ENCODE measurements at regions not wholly inside any gene's neighbourhood (a gene's known extent, or its start where the extent isn't known, plus 50 kb on each side); places are given as distances from the start of the nearest gene placed in this dataset.

DNA sequence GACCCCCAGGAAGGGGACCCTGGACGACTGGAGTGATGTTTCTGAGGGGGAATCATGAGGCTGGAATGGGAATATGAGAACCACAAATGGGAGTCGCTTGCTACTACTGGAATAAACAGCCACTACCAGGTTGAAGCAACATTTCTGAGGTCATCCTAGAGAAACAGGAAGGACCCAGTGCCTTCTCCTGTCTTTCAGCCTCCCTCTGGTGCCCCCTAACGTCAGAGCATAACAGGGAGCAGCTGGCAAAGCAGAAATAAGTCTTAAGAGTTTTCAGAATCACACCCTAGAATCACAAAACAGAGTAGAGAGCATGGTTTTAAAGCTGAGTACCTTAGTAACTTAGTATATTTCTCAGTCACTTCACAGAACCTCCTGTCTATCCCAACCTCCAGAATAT lies 347.8 kb upstream of the PITX2 start:
- ChIA-PET CTCF (no interaction called here), POLR2A (no interaction called here)
- ATAC-seq (peak; percentile 59 to 77; a peak in 5 of 6 replicates), DNase-seq (ENCODE audit: low read depth in 1 of 2, low spot score in 1 of 2) (peak; percentile 4 to 51), FAIRE-seq (no peak)
- no peak overlapping the region for H3K4me3 ChIP-seq
- H3K4me1 ChIP-seq = no peaks in the 10 kb centered on the region
- TF ChIP-seq RAD21 (conservative IDR thresholded peaks at IDR 0.05 in 1 of 2, IDR thresholded peaks at IDR 0.05 in 1 of 2) = peak; percentile 14 to 27; a peak in 1 of 5 replicates
- TF ChIP-seq HDAC2 (IDR thresholded peaks at IDR 0.05) = no peak
- TF ChIP-seq, protein P1, sequence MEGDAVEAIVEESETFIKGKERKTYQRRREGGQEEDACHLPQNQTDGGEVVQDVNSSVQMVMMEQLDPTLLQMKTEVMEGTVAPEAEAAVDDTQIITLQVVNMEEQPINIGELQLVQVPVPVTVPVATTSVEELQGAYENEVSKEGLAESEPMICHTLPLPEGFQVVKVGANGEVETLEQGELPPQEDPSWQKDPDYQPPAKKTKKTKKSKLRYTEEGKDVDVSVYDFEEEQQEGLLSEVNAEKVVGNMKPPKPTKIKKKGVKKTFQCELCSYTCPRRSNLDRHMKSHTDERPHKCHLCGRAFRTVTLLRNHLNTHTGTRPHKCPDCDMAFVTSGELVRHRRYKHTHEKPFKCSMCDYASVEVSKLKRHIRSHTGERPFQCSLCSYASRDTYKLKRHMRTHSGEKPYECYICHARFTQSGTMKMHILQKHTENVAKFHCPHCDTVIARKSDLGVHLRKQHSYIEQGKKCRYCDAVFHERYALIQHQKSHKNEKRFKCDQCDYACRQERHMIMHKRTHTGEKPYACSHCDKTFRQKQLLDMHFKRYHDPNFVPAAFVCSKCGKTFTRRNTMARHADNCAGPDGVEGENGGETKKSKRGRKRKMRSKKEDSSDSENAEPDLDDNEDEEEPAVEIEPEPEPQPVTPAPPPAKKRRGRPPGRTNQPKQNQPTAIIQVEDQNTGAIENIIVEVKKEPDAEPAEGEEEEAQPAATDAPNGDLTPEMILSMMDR (IDR thresholded peaks at IDR 0.05) = peak; percentile 15; the same call in 1 of the 3 replicates
- no peaks in the 10 kb centered on the region for H3K9me3 ChIP-seq
- no peak overlapping the region for H3K27ac ChIP-seq
- no peak overlapping the region for H3K4me2 ChIP-seq
- 8% methylated on average over 3 of the region's 3 CpGs for WGBS (ENCODE audit: missing lambda C conversion rate)

DNA sequence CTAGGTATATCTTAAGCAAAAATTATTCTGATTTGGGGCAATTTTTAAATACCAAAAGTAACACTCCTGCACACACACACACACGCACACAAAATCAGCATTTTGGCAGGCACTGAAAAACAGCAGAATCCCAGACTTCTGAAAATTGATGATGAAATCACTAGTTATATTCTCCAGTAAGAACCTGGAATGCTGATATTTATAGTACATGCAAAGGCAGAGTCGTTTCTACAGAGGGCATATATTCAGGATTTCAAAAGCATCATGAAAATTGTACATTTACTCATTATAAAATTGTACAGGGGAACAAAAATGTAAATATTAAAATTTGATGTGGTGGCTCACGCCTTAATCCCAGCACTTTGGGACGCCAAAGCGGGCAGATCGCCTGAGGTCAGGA lies 352.5 kb upstream of the PITX2 start:
- no peaks in the 10 kb centered on the region for H3K9me3 ChIP-seq
- ChIA-PET CTCF (no interaction called here), POLR2A (no interaction called here)
- H3K4me1 ChIP-seq = no peaks in the 10 kb centered on the region
- ATAC-seq (no peak), DNase-seq (ENCODE audit: low read depth in 1 of 2, low spot score in 1 of 2) (no peak), FAIRE-seq (no peak)
- 72% methylated on average over 6 of the region's 6 CpGs for WGBS (ENCODE audit: missing lambda C conversion rate)
- H3K27ac ChIP-seq = no peak overlapping the region
- TF ChIP-seq RNF2 (IDR thresholded peaks at IDR 0.05; ENCODE audit: borderline replicate concordance, low read depth) (no peak), MYC (IDR thresholded peaks at IDR 0.05; ENCODE audit: borderline replicate concordance, low read length) (no peak), EHMT2 (IDR thresholded peaks at IDR 0.05; ENCODE audit: low read depth) (no peak), BHLHE40 (IDR thresholded peaks at IDR 0.05; ENCODE audit: low read depth, low read length) (no peak), HOXB13 (CRISPR knock-in tag; IDR thresholded peaks at IDR 0.05; ENCODE audit: low read depth) (no peak), ZSCAN20 (CRISPR knock-in tag; IDR thresholded peaks at IDR 0.05) (no peak), CHD2 (IDR thresholded peaks at IDR 0.05; ENCODE audit: low read length, partially characterized antibody) (no peak), HOXB5 (CRISPR knock-in tag; IDR thresholded peaks at IDR 0.05) (no peak), TFCP2L1 (CRISPR knock-in tag; IDR thresholded peaks at IDR 0.05) (no peak), SMC3 (IDR thresholded peaks at IDR 0.05) (no peak), JUNB (IDR thresholded peaks at IDR 0.05) (no peak), KDM1A (IDR thresholded peaks at IDR 0.05; ENCODE audit: low read depth) (no peak), HEYL (CRISPR knock-in tag; IDR thresholded peaks at IDR 0.05) (no peak), KDM5A (IDR thresholded peaks at IDR 0.05) (no peak)
- TF ChIP-seq, protein P2, sequence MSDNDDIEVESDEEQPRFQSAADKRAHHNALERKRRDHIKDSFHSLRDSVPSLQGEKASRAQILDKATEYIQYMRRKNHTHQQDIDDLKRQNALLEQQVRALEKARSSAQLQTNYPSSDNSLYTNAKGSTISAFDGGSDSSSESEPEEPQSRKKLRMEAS (IDR thresholded peaks at IDR 0.05) = no peak
- TF ChIP-seq, protein P3, sequence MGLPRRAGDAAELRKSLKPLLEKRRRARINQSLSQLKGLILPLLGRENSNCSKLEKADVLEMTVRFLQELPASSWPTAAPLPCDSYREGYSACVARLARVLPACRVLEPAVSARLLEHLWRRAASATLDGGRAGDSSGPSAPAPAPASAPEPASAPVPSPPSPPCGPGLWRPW (IDR thresholded peaks at IDR 0.05) = no peak
- TF ChIP-seq, protein P4, sequence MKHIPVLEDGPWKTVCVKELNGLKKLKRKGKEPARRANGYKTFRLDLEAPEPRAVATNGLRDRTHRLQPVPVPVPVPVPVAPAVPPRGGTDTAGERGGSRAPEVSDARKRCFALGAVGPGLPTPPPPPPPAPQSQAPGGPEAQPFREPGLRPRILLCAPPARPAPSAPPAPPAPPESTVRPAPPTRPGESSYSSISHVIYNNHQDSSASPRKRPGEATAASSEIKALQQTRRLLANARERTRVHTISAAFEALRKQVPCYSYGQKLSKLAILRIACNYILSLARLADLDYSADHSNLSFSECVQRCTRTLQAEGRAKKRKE (CRISPR knock-in tag; IDR thresholded peaks at IDR 0.05; ENCODE audit: low read depth) = no peak
- H3K4me2 ChIP-seq = no peak overlapping the region
- no peak overlapping the region for H3K4me3 ChIP-seq

DNA sequence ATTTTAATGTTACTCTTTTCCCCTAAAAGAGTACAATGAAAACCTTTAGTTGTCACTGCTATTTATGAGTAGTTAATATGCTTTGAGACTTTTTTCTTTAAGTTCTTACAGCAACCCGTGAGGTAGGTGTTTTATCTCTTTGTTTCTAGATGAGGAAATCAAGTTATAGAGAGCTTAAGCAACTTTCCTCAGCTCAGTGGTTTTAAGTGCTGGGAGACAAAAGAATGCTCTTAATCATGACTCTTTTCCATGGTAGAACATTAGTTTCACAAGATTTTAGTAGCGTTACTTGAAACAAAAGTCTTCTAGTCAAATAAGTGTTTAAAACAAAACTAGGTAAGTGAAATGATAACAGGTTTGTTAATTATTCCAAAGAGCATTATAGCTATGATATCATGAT lies 354.7 kb upstream of the PITX2 start:
- ChIA-PET CTCF (no interaction called here), POLR2A (no interaction called here)
- Histone ChIP-seq H3K4me1 (no peaks in the 10 kb centered on the region), H3K4me2 (no peak overlapping the region), H3K4me3 (no peak overlapping the region), H3K27ac (no peak overlapping the region), H3K9me3 (no peaks in the 10 kb centered on the region)
- FAIRE-seq (no peak), DNase-seq (ENCODE audit: low read depth in 1 of 2, low spot score in 1 of 2) (no peak), ATAC-seq (no peak)
- 29% methylated on average over 2 of the region's 2 CpGs for WGBS (ENCODE audit: missing lambda C conversion rate)
- TF ChIP-seq EHMT2 (IDR thresholded peaks at IDR 0.05; ENCODE audit: low read depth) (no peak), NPAS2 (CRISPR knock-in tag; IDR thresholded peaks at IDR 0.05; ENCODE audit: borderline replicate concordance) (no peak), TFCP2L1 (CRISPR knock-in tag; IDR thresholded peaks at IDR 0.05) (no peak), RCOR1 (IDR thresholded peaks at IDR 0.05; ENCODE audit: low read depth, low read length) (no peak), SREBF2 (IDR thresholded peaks at IDR 0.05) (no peak), MAFK (IDR thresholded peaks at IDR 0.05; ENCODE audit: partially characterized antibody) (no peak), ZSCAN20 (CRISPR knock-in tag; IDR thresholded peaks at IDR 0.05) (no peak), FOSB (CRISPR knock-in tag; IDR thresholded peaks at IDR 0.05) (no peak), POLR2AphosphoS2 (conservative IDR thresholded peaks at IDR 0.05; ENCODE audit: low read length) (no peak), CHD4 (IDR thresholded peaks at IDR 0.05; ENCODE audit: borderline replicate concordance) (no peak), RNF2 (IDR thresholded peaks at IDR 0.05; ENCODE audit: borderline replicate concordance, low read depth) (no peak), MAZ (IDR thresholded peaks at IDR 0.05; ENCODE audit: borderline replicate concordance, low read depth, low read length) (no peak), FOSL2 (IDR thresholded peaks at IDR 0.05) (no peak), FOSL2 (CRISPR knock-in tag; IDR thresholded peaks at IDR 0.05) (no peak), CBX8 (IDR thresholded peaks at IDR 0.05) (no peak), ZNF302 (CRISPR knock-in tag; IDR thresholded peaks at IDR 0.05) (no peak), NFE2L2 (conservative IDR thresholded peaks at IDR 0.05; ENCODE audit: low read length) (no peak), ZC3H11A (IDR thresholded peaks at IDR 0.05) (no peak), HOXA7 (CRISPR knock-in tag; IDR thresholded peaks at IDR 0.05) (no peak)
- TF ChIP-seq, protein P4 (CRISPR knock-in tag; IDR thresholded peaks at IDR 0.05; ENCODE audit: low read depth) = no peak
